Ammon's horn (tissue), 1 donor: ENCODE measurements at regions not wholly inside any gene's neighbourhood (a gene's known extent, or its start where the extent isn't known, plus 50 kb on each side); places are given as distances from the start of the nearest gene placed in this dataset.
"Not testable (repeated sequence)": the region's sequence is repeated elsewhere in the genome, so short reads cannot be mapped to it uniquely, and the experiment has no call there.

ENCODE experiments used
- DNase-seq: peaks from one replicate; pipeline ENCODE4 v3.0.0-alpha.2; 2016; ENCODE audit warnings: low spot score

- DNase-seq: no peak
Measured at GRCh38 chr15:70524470-70524869, 238.9 kb downstream of the UACA start.

GRCh38 chr15:70523616-70524015, 239.7 kb downstream of the UACA start:
- DNase-seq: no peak

GRCh38 chr15:70523192-70523591, 240.2 kb downstream of the UACA start:
- no peak for DNase-seq

- DNase-seq: no peak
Measured at GRCh38 chr15:70522323-70522966, 240.9 kb downstream of the UACA start.

DNA sequence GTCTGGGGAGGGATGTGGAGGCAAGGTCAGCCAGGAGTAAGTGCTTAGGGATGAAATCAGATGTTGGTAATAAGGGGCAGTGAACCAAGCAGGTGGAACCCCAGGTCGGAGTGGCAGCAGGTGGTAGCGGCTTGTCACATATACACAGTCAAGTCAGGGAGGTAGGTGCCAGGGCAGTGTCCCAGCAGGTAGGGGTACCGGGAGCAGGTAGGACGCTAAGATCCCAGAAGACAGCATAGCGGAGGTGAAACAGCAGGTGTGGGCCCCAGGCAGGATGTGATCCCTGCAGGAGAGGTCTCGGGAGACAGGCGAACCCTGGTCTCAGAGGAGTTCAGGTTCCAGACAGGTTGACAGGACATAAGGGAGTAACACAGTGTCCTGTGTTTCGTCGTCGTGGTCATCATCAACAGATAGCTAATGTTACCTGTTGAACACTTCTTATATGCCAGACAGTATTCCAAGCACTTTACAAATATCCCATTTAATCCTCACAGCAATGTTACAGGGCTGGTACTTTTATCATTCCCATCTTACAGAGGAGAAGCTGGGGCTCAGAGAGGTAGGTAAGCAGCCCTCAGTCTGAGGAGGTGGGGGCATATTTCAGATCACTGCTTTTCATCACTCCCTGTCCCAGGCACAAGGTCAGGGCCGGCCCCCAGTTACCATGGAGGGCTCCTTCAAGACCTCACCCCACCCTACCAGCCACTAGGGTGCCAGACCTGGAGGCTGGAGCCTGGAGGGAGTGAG, 241.6 kb downstream of the UACA start:
- DNase-seq: no peak

GRCh38 chr15:70519616-70520015, 243.7 kb downstream of the UACA start:
- no peak for DNase-seq

- no peak for DNase-seq
Measured at GRCh38 chr15:70519004-70519365, 244.4 kb downstream of the UACA start.

DNA sequence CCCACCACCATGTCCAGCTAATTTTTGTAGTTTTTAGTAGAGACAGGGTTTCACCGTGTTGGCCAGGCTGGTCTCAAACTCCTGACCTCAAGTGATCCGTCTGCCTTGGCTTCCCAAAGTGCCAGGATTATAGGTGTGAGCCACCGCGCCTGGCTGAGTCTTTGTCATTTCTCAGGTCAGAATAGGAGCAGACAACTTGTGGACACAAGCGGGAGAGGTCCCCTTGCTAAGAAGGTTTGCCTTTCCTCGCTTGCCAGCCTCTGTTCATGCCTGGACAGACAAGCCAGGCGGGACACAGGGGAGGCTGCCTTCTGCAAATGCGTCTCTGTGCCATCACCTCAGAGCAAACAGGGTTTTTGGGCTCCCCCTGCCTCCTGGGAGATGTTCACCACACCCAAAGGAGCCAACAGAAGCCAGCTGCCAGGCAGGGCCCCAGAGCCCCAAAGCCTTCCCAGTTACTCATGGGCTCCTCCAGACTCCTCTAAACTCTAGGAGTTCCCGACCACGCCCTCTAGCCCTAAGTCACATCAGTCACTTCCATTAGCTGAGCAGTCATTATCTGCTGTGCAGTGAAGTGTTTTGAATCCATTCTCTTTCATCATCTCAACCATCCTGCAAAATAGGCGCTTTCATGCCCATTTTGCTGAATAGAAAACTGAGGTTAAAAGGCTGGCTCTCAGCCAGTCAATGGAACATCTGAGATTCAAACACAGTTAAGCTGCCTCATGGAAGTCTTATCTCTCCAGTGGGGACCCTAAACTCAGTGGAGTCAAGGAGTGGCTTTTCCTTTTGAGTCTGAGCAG, 245.0 kb downstream of the UACA start:
- no peak for DNase-seq

GRCh38 chr15:70517194-70517590, 246.2 kb downstream of the UACA start:
- DNase-seq: no peak

- no peak for DNase-seq
Measured at GRCh38 chr15:70516408-70517193, 246.8 kb downstream of the UACA start.

GRCh38 chr15:70514251-70514650, 249.1 kb downstream of the UACA start:
- no peak for DNase-seq

DNA sequence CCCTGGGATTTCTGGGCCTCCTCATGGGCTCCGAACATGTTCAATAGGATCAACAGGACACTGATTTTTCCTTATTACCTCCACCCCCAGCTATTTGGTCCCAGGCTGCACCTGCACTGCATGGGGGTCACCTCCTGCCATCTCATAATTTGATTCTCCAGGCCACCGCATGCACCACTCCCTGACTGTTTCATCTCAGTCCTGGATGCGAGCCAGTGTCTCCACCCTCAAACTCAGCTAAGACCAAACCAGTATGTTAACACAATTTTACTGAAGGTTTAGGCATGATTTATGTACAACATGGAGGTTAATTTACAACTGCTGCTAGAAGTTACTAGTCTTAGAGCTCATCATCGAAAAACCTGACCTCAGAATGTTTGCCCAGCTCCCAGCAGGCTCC, 249.5 kb downstream of the UACA start:
- DNase-seq: no peak

GRCh38 chr15:70512772-70513362, 250.5 kb downstream of the UACA start:
- DNase-seq: no peak

GRCh38 chr15:70511972-70512587, 251.3 kb downstream of the UACA start:
- not testable (repeated sequence) for DNase-seq

DNA sequence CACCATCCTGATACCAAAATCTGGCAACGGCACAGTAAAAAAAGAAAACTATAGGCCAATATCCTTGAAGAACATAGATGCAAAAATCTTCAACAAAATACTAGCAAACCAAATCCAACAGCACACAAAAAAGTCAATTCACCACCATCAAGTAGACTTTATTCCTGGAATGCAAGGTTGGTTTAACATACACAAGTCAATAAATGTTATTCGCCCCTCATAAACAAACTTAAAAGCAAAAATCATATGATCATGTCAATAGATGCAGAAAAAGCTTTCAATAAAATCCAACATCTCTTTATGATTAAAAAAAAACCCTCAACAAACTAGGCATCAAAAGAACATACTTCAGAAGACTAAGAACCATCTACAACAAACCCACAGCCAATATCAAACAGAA, 252.9 kb downstream of the UACA start:
- DNase-seq: no peak

DNA sequence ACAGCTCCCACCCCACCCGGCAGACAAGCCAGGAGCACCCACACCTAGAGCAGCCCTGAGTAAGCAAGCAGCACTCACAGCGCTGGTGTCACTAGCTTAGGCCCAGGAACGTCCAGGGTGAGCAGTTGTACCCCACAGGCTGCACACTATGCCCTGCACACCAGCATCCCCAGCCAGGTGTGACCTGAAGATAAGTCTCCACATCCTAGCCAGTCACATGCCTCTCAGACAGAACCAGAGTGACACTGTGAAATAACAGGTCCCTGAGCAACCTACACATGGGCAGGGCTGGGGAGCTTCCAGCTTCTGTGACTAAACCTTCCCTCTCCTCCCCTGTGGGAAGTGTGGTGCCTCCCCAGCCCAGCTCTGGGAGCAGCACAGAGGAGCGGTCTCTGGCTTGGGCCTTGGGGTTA, 253.6 kb downstream of the UACA start:
- DNase-seq: no peak

GRCh38 chr15:70509282-70509662, 254.1 kb downstream of the UACA start:
- DNase-seq: no peak

GRCh38 chr15:70508561-70509281, 254.6 kb downstream of the UACA start:
- no peak for DNase-seq

DNA sequence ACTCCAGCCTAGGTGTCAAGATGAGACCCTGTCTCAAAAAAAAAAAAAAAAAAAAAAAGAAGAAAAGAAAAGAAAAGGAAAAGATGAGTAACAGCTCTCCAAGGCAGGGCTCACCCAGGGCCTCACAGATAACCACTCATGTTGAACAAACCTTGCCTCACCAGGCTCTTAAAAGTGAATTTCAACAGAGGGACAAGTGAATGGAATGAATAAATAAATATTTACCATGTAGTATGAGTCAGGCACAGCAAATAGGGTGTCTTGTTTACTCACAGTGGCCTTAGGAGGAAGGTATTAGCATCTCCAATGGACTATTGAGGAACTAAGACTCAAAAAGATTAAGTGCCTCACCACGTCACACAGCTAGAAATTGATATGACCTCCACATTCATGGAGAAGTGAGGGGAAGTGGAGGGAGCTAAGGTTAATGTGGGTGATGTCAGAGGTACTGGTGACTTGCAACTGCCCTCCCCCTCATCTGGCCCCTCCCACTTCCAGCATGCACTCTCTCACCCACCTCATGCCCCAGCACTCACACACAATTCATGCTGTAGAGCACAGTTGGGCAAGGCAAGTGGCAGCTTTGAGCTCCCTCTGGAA, 255.5 kb downstream of the UACA start:
- no peak for DNase-seq
